ENCODE measurements at regions not wholly inside any gene's neighbourhood (a gene's known extent, or its start where the extent isn't known, plus 50 kb on each side); places are given as distances from the start of the nearest gene placed in this dataset.

GRCh38 chr11:15770798-15771414 lies 585.4 kb downstream of the SOX6 start:
- peak; percentile 15 for DNase-seq (ENCODE audit: low read depth)

DNA sequence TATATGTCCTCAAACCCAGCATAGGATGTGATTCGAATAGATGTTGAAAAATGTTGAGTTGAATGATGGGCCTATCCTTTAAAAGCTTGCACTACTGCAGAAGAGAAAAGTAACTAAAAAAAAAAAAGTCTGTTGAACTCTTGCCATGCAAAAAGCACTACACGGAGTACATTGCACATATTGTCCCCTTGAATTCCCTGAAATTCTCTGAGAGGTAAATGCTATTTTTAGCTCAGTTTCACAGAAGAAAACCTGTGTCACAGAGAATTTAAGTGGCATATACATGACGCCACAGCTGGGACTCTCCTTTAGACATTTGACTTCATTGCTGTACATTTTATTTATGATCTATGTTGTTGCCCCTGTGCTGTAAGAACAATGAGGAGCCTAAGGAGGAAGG lies 583.8 kb downstream of the SOX6 start:
- no peak for DNase-seq (ENCODE audit: low read depth)

GRCh38 chr11:15772981-15773380 lies 583.4 kb downstream of the SOX6 start:
- DNase-seq (ENCODE audit: low read depth): no peak

DNA sequence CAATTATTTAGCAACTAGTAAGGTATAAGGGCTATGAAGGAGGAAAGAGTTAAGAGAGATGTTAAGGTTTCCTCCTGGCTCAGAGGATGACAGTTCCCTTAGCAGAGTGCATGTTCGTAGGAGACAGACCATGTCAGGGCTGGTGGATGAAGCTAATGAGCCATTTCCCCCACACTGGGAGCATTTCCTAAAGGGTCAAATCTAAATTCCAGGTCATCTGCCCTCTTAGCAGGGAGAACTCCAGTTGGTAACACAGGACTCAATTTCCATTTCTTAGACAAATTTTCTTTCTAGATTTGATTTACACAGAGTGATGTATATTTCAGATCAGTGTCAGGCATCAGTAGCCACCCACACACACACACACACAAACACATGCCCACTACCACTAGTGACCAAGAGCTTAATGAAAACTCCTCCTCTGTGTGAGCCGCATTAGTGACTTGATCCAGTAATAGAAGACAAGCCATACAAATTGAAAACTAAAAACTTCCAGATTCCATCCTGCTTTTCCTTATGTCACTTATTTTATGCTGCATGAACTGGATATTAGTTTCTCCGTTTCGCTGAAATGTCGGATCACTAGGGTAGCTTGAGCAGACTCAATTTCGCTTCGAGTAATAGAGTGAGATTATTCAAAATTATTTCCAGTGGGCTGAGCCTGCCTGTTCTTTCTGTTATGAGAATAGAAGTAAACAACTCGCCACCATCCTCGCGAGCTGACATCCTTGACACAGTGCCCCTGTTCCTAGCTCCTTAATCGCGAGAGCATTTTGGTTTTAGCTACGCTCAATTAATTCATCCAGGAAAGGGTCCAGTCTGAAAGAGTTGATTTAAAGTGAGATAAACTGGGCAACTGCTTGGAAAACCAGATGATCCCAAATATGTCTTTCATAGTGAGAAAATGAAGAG lies 582.6 kb downstream of the SOX6 start:
- DNase-seq (ENCODE audit: low read depth): no peak

DNA sequence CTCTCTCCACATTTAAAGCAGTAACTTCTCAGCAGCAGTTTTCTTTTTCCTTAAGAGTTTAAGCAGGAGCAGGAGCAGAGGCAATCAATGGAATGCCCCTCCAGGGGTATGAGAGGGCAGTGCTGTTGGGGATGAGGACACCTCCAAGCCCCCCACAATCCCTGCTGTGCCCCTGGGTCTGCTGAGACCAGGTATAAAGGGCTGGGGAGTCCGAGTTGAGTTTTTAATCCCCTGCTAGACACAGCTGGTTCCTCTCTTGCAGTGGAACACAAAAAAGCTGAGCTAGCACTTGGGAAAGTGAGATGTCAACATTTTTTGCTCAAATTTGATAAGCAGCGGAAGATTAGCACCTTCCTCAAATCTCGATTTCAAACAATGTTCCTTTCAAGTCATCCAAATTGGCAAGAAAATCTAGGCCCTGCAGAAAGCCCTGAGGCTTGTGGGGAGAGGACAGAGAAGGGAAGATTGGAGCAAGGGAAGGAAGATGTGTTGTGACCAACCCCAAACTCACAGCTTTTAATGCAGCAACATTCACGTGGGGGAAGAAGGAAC lies 581.9 kb downstream of the SOX6 start:
- no peak for DNase-seq (ENCODE audit: low read depth)

DNA sequence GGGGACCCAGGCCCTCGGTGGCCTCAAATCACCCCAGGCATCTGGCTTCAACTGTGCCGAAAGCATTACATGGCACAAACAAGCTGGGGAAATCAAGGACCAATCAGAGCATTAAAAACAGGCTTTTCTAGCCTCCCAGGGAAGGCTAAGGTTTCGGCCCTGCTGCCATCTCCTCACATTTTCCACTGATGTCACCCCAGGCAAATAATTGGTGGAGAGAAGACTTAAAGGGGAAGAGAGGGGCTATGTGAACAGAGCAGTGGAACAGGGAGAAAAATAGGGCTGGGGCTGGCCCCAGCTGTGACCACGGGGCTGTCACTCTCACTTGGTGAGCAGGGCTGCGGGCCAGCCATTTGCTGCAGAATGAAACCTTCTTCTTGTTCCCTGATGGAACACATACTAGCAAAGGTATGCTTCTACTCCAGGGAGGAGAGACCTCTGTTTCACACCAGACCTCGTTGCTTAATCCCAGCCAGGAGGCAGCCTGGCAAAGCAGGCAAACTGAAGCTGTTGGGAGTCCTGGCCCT lies 581.3 kb downstream of the SOX6 start:
- no peak for DNase-seq (ENCODE audit: low read depth)

DNA sequence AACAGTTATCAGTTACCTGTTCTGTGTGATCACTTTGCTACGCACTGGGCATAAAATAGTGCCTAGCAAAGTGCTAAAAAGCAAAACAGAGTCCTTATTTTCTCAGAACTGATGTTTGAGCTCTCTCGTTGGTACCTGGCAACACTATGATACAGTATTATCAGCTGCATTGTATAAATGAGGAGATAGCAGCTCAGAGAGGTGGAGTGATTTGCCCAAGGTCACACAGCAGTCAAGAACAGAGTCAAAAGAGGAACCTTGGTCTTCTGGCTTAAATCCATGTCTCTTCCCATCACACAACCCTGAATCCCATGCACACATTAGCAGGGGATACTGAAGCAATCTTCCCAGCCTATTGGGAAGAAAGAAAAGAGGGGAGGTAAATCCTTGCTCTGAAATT lies 580.5 kb downstream of the SOX6 start:
- no peak for DNase-seq (ENCODE audit: low read depth)

GRCh38 chr11:15776366-15776765 lies 580.0 kb downstream of the SOX6 start:
- DNase-seq (ENCODE audit: low read depth): no peak

DNA sequence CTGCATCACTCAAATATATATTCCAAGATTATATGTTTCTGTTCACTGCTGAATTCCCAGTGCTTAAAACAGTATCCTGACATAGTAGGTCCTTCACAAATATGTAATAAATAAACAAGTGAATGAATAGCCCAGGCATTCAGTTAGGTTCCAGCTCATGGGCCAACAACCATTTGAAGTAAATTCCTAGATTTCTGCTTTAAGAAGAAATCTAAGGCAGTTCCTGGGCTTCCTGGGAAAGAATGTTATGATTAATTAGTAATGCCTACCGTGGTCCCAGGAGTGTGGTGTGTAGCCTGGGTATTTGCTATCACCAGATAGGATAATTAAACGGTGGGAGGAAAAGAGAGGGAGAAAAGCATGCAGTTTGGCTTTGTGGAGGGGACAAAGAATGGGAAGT lies 576.8 kb downstream of the SOX6 start:
- DNase-seq (ENCODE audit: low read depth): no peak

DNA sequence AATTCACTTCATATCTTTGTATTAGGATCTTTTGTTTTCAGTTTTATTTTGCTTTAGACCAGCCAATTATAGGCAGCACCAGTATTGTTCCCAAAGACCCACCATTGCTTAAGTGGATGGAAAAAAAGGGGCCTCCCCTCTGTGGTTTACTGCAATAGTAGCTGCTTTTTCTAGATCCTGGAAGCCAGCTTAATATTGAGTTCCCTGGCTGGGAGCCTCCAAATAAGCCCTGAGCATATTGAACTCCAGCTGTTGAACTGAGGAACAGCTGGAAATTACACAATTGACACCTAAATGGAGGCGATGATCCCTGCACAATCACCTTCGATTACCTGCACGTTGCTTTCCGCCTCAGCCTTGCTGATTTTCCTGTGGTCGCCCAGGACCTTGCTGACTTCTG lies 576.0 kb downstream of the SOX6 start:
- DNase-seq (ENCODE audit: low read depth): no peak

- DNase-seq (ENCODE audit: low read depth): no peak
Measured at GRCh38 chr11:15780837-15781236, 575.5 kb downstream of the SOX6 start.

DNA sequence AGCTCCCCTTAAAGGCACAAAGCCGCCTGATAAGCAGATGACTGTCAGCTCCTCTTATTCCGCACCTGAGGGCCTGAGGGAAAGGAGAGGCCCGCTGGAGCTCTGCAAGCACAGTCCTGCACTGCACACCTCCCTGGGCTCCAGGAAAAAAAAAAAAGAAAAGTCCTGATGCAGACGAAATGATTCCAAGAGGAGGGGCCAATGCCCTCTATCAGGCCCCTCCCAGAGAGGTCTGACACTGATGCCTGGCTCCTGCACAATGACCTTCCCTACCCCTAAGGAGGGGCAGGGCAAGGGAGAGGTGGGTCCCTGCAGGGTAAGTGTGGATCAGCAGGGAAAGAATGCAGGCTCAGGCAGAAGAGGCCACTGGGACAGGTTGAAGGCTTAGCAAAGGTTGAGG lies 572.7 kb downstream of the SOX6 start:
- no peak for DNase-seq (ENCODE audit: low read depth)

DNA sequence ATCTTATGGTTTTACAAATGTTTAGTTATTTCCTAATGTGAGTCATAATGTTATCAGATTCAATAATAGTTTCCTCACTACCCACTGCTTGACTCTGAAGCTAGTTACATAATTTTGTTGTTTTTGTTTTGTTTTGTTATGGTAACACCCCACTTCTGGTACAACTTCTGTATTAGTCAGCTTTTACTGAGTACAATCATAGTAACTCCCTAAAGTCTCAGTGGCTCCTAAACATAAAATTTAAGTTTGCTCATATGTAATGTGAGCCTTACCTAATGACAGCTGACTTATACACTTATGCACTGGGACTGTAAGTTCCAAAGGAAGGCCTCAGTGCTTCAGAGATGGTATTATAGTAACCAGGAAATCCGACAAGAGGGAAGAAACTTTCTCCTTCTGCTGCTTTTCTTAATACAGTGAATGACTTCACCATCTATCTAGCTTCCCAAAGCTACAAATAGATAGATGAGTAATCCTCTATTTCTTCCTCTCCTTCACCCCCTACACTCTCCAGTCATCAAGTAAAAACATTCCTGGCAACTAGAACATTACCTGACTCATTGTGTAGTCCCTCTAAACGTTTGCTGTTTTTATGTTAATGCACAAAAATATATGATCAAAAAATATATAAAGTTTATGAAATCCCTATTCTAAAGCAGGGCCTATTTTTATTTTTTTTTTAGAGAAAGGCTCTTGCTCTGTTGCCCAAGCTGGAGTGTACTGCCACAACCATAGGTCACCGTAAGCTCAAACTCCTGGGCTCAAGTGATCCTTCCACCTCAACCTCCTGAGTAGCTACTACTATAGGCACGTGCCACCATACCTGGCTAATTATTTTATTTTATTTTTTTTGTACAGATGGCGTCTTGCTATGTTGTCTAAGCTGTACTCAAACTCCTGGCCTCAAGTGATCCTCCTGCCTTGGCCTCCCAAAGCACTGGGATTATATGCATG lies 563.0 kb downstream of the SOX6 start:
- peak; percentile 65 for DNase-seq (ENCODE audit: low read depth)

GRCh38 chr11:15794361-15795150 lies 561.8 kb downstream of the SOX6 start:
- DNase-seq (ENCODE audit: low read depth): no peak

GRCh38 chr11:15795378-15795777 lies 561.0 kb downstream of the SOX6 start:
- no peak for DNase-seq (ENCODE audit: low read depth)

DNA sequence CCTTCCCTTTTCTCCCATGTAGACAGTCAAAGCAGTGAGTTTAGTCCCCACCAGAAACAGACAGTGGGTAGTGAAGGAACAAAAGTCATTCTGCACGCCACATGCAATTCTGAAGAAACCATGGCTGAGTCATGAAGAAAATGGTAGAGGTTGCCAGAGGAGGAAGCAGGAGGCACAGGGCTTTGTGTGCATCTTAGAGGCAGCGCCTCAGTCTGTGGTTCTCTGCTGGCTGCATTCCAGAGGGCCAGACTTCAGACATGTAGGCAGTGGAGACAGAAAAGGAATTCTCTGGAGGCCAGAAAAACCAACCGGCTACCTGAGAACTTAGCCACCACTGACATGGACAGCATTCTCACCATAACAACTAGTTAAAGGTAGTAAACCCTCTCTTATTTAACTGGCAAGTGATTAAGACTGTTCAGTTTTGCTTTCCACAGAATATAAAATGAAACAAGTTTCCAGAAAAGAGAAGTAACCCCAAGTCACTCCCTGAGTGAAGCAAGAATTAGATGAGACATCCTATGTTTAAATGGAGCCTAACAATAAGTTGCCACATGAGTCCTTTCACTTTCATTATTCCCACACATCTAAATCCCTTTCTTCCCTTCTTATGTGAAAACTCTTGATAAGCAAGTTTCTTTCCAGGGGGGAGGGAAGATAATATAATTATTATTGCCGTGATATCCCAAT lies 556.1 kb downstream of the SOX6 start:
- DNase-seq (ENCODE audit: low read depth): peak; percentile 78

GRCh38 chr11:15801126-15801525 lies 555.2 kb downstream of the SOX6 start:
- no peak for DNase-seq (ENCODE audit: low read depth)

GRCh38 chr11:15801616-15802015 lies 554.7 kb downstream of the SOX6 start:
- DNase-seq (ENCODE audit: low read depth): no peak

DNA sequence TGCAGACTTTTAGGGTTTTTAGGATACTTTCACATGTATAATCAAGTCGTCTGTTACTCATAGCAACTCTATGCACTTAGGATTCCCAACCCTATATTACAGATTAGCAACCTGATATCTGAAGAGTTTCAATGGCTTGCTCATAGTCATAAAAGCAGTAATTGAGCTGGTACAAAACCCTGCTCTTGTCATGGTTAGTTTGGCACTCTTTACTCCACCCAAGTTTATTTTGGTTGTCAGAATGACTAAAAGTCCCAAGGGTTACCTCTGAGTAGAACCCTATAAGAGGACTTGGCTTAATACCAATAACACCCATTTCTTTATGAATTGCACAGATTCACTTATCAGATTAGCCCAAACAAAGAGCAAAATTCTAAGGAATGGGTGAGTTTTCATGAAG lies 550.6 kb downstream of the SOX6 start:
- DNase-seq (ENCODE audit: low read depth): no peak

DNA sequence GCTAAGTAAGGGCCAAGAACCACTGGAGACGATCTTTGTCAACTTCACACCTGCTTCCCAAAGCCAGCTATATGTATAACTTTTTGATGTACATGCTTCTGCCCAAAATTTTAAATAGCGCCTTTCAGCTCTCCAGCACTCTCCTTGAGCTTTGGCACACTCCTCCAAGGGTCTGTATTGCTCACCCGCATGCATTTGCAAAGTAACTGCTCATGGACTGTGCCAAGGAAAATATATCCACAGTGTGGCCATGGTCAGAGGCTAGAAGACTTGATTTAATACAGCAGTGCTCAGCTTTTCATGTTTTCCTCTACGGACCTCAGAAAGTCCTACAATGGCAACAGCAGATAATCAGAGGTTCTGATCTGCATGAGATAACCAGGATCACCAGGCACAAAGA lies 550.1 kb downstream of the SOX6 start:
- no peak for DNase-seq (ENCODE audit: low read depth)
